ENCODE measurements at regions not wholly inside any gene's neighbourhood (a gene's known extent, or its start where the extent isn't known, plus 50 kb on each side); places are given as distances from the start of the nearest gene placed in this dataset.

DNA sequence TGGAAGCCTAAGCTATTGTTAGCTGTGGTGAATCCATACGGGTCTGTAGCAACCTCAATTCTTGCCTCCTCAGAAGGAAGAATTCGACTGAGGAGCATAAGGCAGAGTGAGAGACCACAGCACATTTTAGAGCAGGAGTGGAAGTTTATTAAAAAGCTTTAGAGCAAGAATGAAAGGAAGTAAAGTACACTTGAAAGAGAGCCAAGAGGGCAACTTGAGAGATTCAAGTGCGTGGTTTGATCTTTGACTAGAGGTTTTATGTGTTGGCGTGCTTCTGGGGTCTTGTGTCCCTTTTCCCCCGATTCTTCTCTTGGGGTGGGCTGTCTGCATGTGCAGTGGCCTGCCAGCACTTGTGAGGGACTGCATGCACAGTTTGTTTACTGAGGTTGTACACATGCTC, 880.6 kb upstream of the INTU start:
- TF ChIP-seq ZFX (IDR thresholded peaks at IDR 0.05; ENCODE audit: borderline replicate concordance) (no peak), CTCF (IDR thresholded peaks at IDR 0.05) (no peak)
- no peak overlapping the region for H3K27ac ChIP-seq

- TF ChIP-seq CTCF (IDR thresholded peaks at IDR 0.05): no peak
- TF ChIP-seq ZFX (IDR thresholded peaks at IDR 0.05; ENCODE audit: borderline replicate concordance): no peak
- no peak overlapping the region for H3K27ac ChIP-seq
These were observed 880.1 kb upstream of the INTU start for GRCh38 chr4:126752702-126753101.

DNA sequence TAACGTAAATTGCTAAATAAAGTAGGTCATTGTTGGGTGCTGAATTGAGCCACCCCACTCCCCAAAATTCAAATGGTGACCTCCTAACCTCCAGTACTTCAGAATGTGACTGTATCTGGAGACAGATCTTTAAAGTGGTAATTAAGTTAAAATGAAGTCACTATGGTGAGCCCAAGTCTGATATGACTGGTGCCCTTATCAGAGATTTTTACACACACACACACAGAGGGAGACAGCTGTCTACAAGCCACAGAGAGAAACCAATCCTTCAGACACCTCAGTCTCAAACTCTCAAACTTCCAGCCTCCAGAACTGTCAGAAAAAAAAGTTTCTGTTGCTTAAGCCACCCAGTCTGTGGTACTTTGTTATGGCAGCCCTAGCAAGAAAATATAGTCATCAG, 879.2 kb upstream of the INTU start:
- TF ChIP-seq CTCF (IDR thresholded peaks at IDR 0.05): no peak
- TF ChIP-seq ZFX (IDR thresholded peaks at IDR 0.05; ENCODE audit: borderline replicate concordance): no peak
- H3K27ac ChIP-seq: no peak overlapping the region

- H3K27ac ChIP-seq: no peak overlapping the region
- TF ChIP-seq CTCF (IDR thresholded peaks at IDR 0.05) (no peak), ZFX (IDR thresholded peaks at IDR 0.05; ENCODE audit: borderline replicate concordance) (no peak)
These were observed 877.3 kb upstream of the INTU start for GRCh38 chr4:126755506-126755905.

DNA sequence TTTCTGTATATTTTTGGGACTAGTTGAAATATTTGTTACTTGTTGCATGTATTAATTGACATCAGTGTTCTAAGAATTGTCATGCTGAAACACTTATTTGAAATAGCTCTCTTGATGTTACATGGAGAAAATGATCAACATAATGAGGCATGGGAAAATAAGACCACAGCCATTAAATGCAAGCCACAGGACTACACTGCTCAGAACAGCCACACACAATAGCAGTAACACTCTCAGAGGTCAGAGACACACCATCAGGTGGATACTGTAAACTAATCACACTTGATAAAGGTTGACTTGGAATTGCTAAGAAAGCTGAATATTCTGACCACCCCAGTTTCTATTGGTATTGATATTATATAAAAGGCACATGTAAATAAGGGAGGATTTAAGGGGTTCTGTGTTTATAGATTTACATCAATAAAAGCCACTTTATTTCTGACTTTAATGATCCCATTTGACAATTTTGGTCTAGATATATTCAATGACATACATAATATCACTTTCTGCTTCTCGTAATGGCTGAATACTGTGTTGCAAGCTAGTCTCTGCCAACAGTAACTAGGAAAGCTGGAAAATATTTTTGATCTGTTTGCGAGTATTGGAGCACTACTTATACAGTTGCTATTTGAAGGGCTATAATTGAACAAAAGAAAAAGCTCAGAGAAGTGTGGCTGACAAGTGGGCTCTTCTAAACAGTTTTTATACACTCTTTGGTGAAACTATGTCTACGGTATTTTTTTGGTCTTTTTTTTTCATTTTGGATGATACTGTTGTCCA, 876.5 kb upstream of the INTU start:
- H3K27ac ChIP-seq: no peak overlapping the region
- no peak for TF ChIP-seq CTCF (IDR thresholded peaks at IDR 0.05)
- no peak for TF ChIP-seq ZFX (IDR thresholded peaks at IDR 0.05; ENCODE audit: borderline replicate concordance)

DNA sequence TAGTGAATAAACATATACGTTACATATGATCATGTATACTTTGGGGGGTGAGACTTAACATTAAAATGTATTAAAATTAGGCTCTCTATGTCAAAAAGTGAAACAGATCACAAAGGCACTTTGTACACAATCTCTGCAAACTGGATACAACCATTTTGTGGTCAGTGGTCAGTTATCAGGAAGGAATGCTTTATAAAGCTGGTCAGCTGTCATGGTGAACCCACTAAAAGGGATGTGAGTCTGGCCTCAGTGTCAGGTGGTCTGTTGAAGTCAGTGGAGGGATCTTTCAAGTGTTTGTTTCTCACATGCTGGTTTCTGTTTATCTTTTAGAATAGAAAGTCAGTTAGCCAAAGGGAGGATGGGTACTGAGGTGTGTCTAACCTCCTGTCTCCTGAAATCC, 875.5 kb upstream of the INTU start:
- H3K27ac ChIP-seq: no peak overlapping the region
- TF ChIP-seq ZFX (IDR thresholded peaks at IDR 0.05; ENCODE audit: borderline replicate concordance) (no peak), CTCF (IDR thresholded peaks at IDR 0.05) (no peak)

- TF ChIP-seq CTCF (IDR thresholded peaks at IDR 0.05): no peak
- no peak for TF ChIP-seq ZFX (IDR thresholded peaks at IDR 0.05; ENCODE audit: borderline replicate concordance)
- no peak overlapping the region for H3K27ac ChIP-seq
These were observed 874.3 kb upstream of the INTU start for GRCh38 chr4:126758493-126758892.

Measured in 22Rv1 (cell line).